DMS114 treated with DMSO at 0.1 percent for 48 hours (cell line): ENCODE measurements at regions not wholly inside any gene's neighbourhood (a gene's known extent, or its start where the extent isn't known, plus 50 kb on each side); places are given as distances from the start of the nearest gene placed in this dataset.

Source experiments
- DNase-seq: peaks from one replicate; lab custom pipeline; 2025; ENCODE audit not compliant: unreplicated experiment; lab: John Stamatoyannopoulos, UW

GRCh38 chr22:22417495-22418162 is 90.9 kb downstream of the ZNF280B start:
- no peak for DNase-seq

DNA sequence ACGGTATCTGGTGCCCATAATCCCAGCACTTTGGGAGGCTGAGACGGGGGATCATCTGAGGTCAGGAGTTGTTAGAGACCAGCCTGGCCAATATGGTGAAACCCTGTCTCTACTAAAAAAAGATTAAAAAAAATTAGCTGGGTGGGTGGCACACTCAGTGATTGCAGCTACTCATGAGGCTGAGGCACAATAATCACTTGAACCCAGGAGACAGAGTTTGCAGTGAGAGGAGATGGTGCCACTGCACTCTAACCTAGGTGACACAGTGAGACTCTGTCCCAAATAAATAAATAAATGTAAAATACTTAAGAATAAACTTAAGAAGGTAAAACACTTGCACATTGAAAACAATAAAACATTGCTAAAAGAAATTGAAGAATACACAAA is 90.4 kb downstream of the ZNF280B start:
- DNase-seq, result no peak

DNA sequence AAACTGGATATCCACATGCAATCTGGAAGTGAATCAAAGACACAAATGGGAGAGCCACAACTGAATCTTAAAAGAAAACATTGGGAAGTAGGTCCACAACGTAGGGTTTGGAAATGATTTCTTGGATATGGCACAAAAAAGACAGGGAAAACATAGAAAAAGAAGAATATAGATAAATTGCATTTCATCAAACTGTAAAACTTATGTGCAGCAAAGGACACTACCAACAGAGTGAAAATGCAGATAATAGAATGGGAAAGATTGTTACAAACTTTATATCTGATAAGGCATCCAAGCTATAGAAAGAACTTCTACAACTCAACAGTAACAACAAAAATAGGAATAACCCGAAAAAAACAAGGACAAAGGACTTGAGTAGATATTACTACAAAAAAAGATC is 89.6 kb downstream of the ZNF280B start:
- no peak for DNase-seq

- DNase-seq, result no peak
Measured at GRCh38 chr22:22420580-22420979, 88.0 kb downstream of the ZNF280B start.

GRCh38 chr22:22421392-22421791 is 87.2 kb downstream of the ZNF280B start:
- DNase-seq, result no peak

DNA sequence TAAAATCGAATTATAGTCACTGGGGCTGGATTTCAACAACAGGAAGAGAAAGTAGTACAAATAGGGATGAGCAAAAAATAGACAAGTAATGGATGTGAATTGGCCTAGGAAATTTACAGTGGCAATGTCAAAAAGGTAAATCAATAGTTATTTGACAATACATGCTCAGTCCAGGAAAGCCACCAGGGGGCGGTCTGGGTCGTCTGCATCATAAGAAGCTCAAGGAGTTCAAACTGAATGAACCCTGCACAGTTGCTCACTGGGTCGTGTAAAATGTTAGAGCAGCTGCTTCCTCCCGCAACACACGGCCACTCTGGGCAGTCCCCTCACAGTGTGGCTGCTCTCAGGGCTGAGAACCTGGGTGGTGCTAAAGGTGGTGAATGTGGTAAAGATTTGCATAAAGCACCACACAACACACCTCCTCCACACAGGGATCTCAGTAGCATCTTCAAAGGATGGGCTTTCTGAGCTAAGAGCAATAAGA is 85.9 kb downstream of the ZNF280B start:
- DNase-seq, result peak; percentile 25

DNA sequence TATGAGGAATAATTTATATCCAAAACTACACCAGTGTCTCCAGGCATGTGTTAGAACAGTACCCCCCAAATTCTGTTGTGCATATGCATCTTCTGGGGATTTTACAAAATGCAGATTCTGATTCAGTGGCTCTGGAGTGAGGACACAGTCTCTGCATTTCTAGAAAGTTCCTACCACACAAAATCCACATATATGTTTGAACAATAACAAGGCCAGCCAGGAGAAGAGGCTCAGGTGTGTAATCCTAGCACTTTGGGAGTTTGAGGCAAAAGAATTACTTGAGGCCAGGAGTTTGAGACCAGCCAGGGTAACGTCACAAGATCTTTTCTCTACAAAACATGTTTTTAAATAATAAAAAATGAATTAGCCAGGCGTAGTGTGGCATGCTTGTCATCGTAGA is 84.9 kb downstream of the ZNF280B start:
- no peak for DNase-seq

GRCh38 chr22:22424210-22424800 is 84.2 kb downstream of the ZNF280B start:
- DNase-seq, result no peak

- DNase-seq, result no peak
Measured at GRCh38 chr22:22424956-22425355, 83.6 kb downstream of the ZNF280B start.

DNA sequence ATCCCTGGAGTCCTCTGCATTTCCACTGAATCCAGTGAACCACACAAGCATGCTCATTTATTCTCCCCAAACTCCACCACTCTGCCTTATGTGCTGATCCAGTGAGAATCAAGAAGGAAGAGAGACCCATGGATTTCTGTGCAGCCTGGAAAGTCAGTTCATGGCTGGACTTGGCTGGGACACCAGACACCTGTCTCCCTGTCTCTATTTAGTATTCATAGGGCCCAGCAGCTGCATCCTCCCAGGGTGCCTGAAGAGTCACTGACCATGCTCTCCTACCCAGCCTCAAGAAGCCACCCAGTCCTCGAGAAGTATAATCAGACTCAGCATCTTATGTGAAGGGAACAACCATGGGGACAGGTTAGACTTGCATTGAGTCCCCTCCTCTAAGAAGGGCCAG is 83.2 kb downstream of the ZNF280B start:
- DNase-seq, result no peak

- no peak for DNase-seq
Measured at GRCh38 chr22:22425783-22426624, 82.5 kb downstream of the ZNF280B start.

- DNase-seq, result no peak
Measured at GRCh38 chr22:22427542-22428065, 80.9 kb downstream of the ZNF280B start.

- no peak for DNase-seq
Measured at GRCh38 chr22:22428222-22429098, 80.1 kb downstream of the ZNF280B start.

- no peak for DNase-seq
Measured at GRCh38 chr22:22429369-22430108, 79.0 kb downstream of the ZNF280B start.

DNA sequence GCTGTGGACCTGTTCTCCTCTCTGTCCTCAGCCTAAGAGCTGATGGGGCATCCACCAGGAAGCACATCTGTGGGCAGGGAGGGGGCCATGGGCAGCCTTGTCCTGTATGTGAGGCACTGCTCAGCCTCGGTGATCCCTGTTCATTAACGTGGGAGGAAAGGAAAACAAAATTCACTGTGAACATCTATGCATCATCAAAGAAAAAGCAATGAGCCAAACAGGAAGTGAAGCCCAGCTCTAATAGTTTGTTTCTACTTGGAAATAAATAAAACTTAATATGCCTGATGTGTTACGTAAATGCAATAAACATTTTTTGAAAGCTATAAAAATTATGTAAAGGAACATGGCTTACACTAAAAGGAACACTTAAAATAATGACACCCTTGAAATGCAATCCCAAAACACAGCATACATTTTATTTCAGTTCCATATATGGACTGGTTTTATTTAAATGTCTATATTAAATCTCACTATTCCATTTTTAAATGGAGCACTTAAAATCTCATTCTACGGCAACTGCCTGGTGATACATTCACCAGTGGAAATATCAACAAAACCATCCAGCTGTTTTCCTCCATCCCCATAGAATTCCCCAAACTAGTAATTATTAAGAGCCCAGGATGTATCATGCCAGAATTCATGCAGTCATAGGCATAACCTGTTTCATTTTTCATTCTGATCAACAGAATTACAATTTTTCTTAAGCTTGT is 78.3 kb downstream of the ZNF280B start:
- DNase-seq, result no peak

- peak; percentile 58 for DNase-seq
Measured at GRCh38 chr22:22431271-22432220, 77.0 kb downstream of the ZNF280B start.

- no peak for DNase-seq
Measured at GRCh38 chr22:22432479-22432878, 76.1 kb downstream of the ZNF280B start.

DNA sequence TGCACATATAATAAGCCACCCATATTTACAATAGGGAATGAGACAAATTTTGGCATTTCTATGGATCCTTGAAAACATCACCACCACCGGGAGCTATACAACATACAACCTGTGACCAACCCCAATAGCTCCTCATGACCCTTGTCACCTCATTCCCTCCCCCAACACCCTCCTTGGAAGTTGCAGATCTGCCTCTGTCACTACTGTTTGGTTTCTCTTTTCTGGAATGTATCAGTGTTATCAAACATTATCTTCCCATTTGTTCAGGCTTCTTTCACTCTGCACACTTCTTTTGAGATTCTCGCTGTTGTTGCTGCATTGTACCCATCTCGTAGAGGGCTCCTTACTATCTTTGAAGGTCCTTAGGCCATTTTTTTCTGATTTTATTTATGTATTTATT is 75.6 kb downstream of the ZNF280B start:
- no peak for DNase-seq
